CD8-positive, alpha-beta memory T cell (primary cell): ENCODE measurements at regions not wholly inside any gene's neighbourhood (a gene's known extent, or its start where the extent isn't known, plus 50 kb on each side); places are given as distances from the start of the nearest gene placed in this dataset.

Source experiments
- CTCF ChIA-PET: fragments of 350-600 bp; sonication (Branson Sonifier 250); formaldehyde crosslinking; loops from one replicate; lab custom pipeline; 2021; ENCODE audit warnings: antibody characterized with exemption; lab: Charles Lee
- POLR2A ChIA-PET: fragments of 350-600 bp; sonication (Branson Sonifier 250); formaldehyde crosslinking; loops from one replicate; lab custom pipeline; 2021; ENCODE audit warnings: antibody characterized with exemption; lab: Charles Lee
- DNase-seq, 5 donors: peaks; one replicate each; pipeline versions ENCODE4 v3.0.0 to v3.0.0-alpha.2; 2020 to 2022; ENCODE audit warnings: mixed read lengths in 1 of 5
- H3K27ac ChIP-seq: one replicate; pipeline ENCODE4 v1.7.0; 2013; ENCODE audit warnings: low read depth, mild to moderate bottlenecking, low read length, moderate library complexity
- H3K27me3 ChIP-seq: 2 replicates; pipeline ENCODE4 v1.7.0; 2013; ENCODE audit warnings: low read length, mild to moderate bottlenecking; ENCODE audit not compliant: insufficient read depth, poor library complexity, severe bottlenecking
- H3K36me3 ChIP-seq: 2 replicates; pipeline ENCODE4 v1.7.0; 2013; ENCODE audit warnings: mild to moderate bottlenecking, low read length, moderate library complexity; ENCODE audit not compliant: insufficient read depth
- H3K4me1 ChIP-seq: 2 replicates; pipeline ENCODE4 v1.7.0; 2013; ENCODE audit warnings: mild to moderate bottlenecking, low read length, moderate library complexity; ENCODE audit not compliant: insufficient read depth
- H3K4me3 ChIP-seq: 2 replicates; pipeline ENCODE4 v1.7.0; 2013; ENCODE audit warnings: mild to moderate bottlenecking, low read length
- H3K9me3 ChIP-seq: 2 replicates; pipeline ENCODE4 v1.7.0; 2013; ENCODE audit warnings: mild to moderate bottlenecking, low read length
- H3K27ac Mint-ChIP-seq, 8 donors: one replicate each; pipeline ENCODE4 v1.8.0; 2020 to 2021; ENCODE audit warnings: mixed read lengths in 8 of 8, mild to moderate bottlenecking in 6 of 8, inconsistent platforms in 3 of 8, moderate library complexity in 3 of 8
- H3K27me3 Mint-ChIP-seq, 2 donors: one replicate each; pipeline ENCODE4 v1.8.0; 2020 to 2021; ENCODE audit warnings: mixed read lengths in 2 of 2, mild to moderate bottlenecking in 1 of 2, moderate library complexity in 1 of 2
- H3K36me3 Mint-ChIP-seq, 3 donors: one replicate each; pipeline ENCODE4 v1.8.0; 2020 to 2021; ENCODE audit warnings: mixed read lengths in 3 of 3, inconsistent platforms in 1 of 3, mild to moderate bottlenecking in 1 of 3
- H3K4me1 Mint-ChIP-seq, 3 donors: one replicate each; pipeline ENCODE4 v1.8.0; 2020 to 2021; ENCODE audit warnings: mixed read lengths in 3 of 3, inconsistent platforms in 1 of 3, mild to moderate bottlenecking in 1 of 3
- H3K4me3 Mint-ChIP-seq, 7 donors: one replicate each; pipeline ENCODE4 v1.8.0; 2020 to 2021; ENCODE audit warnings: mixed read lengths in 7 of 7, mild to moderate bottlenecking in 6 of 7, moderate library complexity in 4 of 7, inconsistent platforms in 2 of 7
- H3K9me3 Mint-ChIP-seq, 5 donors: one replicate each; pipeline ENCODE4 v1.8.0; 2020 to 2022; ENCODE audit warnings: mixed read lengths in 5 of 5, mild to moderate bottlenecking in 3 of 5, moderate library complexity in 2 of 5, inconsistent platforms in 1 of 5

DNA sequence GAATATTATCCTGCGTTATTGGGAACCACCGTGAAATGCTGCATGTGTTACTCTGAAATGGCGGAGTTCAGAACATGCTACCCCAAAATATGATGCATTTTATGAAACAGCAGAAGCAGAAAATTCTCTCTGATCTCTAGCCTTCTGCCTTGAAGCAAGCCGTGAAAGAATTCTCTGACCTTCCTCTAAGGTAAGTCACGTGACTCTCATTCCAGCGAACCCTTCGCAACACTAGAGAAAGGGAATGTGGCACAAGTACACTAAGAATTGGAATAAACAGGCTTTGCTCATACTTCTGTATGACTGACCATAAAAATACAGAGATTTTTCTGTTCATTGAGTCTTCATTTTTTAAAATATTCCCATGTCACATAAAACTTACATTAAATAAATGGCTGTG lies 805.6 kb upstream of the LRRC4C start:
- DNase-seq: no peak

GRCh38 chr11:42271306-42271705 lies 811.9 kb upstream of the LRRC4C start:
- no peak overlapping the region for H3K27ac ChIP-seq
- H3K36me3 ChIP-seq: no peaks in the 10 kb centered on the region
- Mint-ChIP-seq H3K4me1 (no peaks in the 10 kb centered on the region), H3K27ac (no peak overlapping the region), H3K27me3 (no peaks in the 10 kb centered on the region), H3K36me3 (no peaks in the 10 kb centered on the region), H3K9me3 (peaks cover 7 to 23% (median 18%) of the 10 kb centered on the region in 5 donors), H3K4me3 (no peak overlapping the region)
- no peaks in the 10 kb centered on the region for H3K4me1 ChIP-seq
- no peaks in the 10 kb centered on the region for H3K9me3 ChIP-seq
- DNase-seq: no peak
- ChIA-PET POLR2A (no interaction called here), CTCF (no interaction called here)
- no peaks in the 10 kb centered on the region for H3K27me3 ChIP-seq
- H3K4me3 ChIP-seq: no peak overlapping the region

More for the DNA sequence above, 805.6 kb upstream of the LRRC4C start:
- ChIA-PET CTCF (no interaction called here), POLR2A (no interaction called here)
- Histone ChIP-seq H3K27ac (no peak overlapping the region), H3K4me3 (no peak overlapping the region), H3K9me3 (no peaks in the 10 kb centered on the region), H3K36me3 (no peaks in the 10 kb centered on the region), H3K27me3 (no peaks in the 10 kb centered on the region), H3K4me1 (no peaks in the 10 kb centered on the region)
- Mint-ChIP-seq H3K9me3 (peaks cover 6 to 16% (median 9%) of the 10 kb centered on the region in 5 donors), H3K27me3 (no peaks in the 10 kb centered on the region), H3K4me3 (no peak overlapping the region), H3K27ac (no peak overlapping the region), H3K36me3 (no peaks in the 10 kb centered on the region), H3K4me1 (no peaks in the 10 kb centered on the region)

DNA sequence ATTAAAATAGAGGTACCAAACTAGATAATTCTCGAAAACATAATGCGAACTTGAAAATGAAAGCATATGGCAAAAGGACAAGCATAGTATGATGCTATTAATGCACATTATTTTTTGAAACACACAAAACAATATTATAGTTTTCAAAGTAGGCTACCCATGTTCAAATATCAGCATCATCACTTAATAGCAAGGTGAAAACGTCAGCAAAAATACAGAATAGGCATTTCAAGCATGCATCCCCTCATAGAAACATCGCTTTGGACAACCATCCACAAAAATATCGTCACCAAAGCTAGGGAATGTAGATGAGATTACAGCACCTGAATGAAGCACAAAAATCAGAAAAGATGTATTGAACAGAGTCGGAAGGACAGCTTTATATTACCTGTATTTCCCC lies 814.5 kb upstream of the LRRC4C start:
- Histone ChIP-seq H3K36me3 (no peaks in the 10 kb centered on the region), H3K9me3 (no peaks in the 10 kb centered on the region), H3K4me3 (no peak overlapping the region), H3K27me3 (no peaks in the 10 kb centered on the region), H3K27ac (no peak overlapping the region), H3K4me1 (no peaks in the 10 kb centered on the region)
- Mint-ChIP-seq H3K4me1 (no peaks in the 10 kb centered on the region), H3K27me3 (no peaks in the 10 kb centered on the region), H3K36me3 (no peaks in the 10 kb centered on the region), H3K4me3 (no peak overlapping the region), H3K27ac (no peak overlapping the region), H3K9me3 (peaks cover 13 to 31% (median 20%) of the 10 kb centered on the region in 5 donors)
- ChIA-PET POLR2A (no interaction called here), CTCF (no interaction called here)
- no peak for DNase-seq

DNA sequence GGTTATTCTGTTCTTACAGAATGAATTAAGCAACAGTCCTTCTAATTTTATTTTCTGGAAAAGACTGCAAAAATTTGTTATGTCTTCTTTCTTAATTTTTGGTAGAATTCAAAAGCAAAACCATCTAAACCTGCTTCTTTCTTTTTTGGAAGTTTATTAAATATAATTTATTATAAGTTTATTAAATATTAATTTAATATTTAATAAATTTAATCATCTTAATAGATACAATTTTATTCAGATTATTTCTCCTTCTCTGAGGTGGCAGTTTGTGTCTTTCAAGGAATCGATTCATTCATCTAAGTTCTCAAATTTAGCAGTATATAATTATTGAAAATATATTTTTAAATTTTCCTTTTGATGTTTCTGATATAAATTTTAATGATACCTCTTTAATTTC lies 837.5 kb upstream of the LRRC4C start:
- Mint-ChIP-seq H3K36me3 (no peaks in the 10 kb centered on the region), H3K27me3 (no peaks in the 10 kb centered on the region), H3K4me1 (no peaks in the 10 kb centered on the region), H3K27ac (no peak overlapping the region), H3K9me3 (peaks cover 5 to 37% (median 17%) of the 10 kb centered on the region in 5 donors), H3K4me3 (no peak overlapping the region)
- Histone ChIP-seq H3K9me3 (no peaks in the 10 kb centered on the region), H3K4me3 (no peak overlapping the region), H3K27me3 (no peaks in the 10 kb centered on the region), H3K4me1 (no peaks in the 10 kb centered on the region), H3K27ac (no peak overlapping the region), H3K36me3 (no peaks in the 10 kb centered on the region)
- CTCF ChIA-PET: no interaction called here
- POLR2A ChIA-PET: no interaction called here
- DNase-seq: no peak

DNA sequence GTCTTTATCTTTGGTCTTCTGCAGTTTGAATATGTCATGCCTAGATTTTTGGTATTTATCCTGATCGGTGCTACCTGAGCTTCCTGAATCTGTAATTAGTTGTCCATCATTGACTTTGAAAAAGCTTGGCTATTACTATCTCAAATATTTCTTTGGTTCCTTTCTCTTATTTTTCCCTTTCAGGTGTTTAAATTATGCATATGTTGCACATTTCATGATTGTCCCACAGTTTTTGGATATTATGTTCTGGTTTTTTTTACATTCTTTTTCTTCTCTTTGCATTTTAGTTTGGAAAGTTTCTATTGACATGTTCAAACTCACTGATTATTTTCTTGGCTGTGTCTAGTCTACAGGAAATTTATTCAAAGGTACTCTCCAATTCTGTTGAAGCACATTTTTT lies 840.3 kb upstream of the LRRC4C start:
- H3K27ac Mint-ChIP-seq: no peak overlapping the region
- Histone ChIP-seq H3K36me3 (no peaks in the 10 kb centered on the region), H3K27me3 (no peaks in the 10 kb centered on the region), H3K9me3 (no peaks in the 10 kb centered on the region), H3K4me1 (no peaks in the 10 kb centered on the region), H3K27ac (no peak overlapping the region), H3K4me3 (no peak overlapping the region)
- no peaks in the 10 kb centered on the region for H3K4me1 Mint-ChIP-seq
- H3K36me3 Mint-ChIP-seq: no peaks in the 10 kb centered on the region
- ChIA-PET POLR2A (no interaction called here), CTCF (no interaction called here)
- H3K4me3 Mint-ChIP-seq: no peak overlapping the region
- H3K9me3 Mint-ChIP-seq: peaks cover 8 to 39% (median 11%) of the 10 kb centered on the region in 5 donors
- no peak for DNase-seq
- no peaks in the 10 kb centered on the region for H3K27me3 Mint-ChIP-seq

DNA sequence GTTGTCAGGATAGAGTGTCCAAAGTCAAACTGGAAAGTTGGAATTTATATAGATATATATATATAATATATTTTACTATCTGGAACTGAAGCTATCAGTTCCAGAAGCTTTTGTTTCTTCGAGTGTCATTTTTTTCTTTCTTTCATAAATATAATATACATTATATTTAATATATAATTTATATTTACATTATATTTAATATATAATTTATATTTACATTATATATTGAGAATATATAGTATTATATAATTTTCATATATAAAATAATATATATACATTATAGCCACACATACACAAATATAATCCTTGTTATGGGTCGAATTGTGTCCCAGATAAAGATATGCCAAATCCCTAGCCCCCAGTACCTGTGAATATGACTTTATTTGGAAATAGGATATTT lies 842.3 kb upstream of the LRRC4C start:
- H3K9me3 ChIP-seq: no peaks in the 10 kb centered on the region
- H3K4me1 Mint-ChIP-seq: no peaks in the 10 kb centered on the region
- H3K27ac Mint-ChIP-seq: no peak overlapping the region
- POLR2A ChIA-PET: no interaction called here
- CTCF ChIA-PET: no interaction called here
- no peaks in the 10 kb centered on the region for H3K36me3 ChIP-seq
- no peak for DNase-seq
- H3K4me3 ChIP-seq: no peak overlapping the region
- no peak overlapping the region for H3K27ac ChIP-seq
- no peaks in the 10 kb centered on the region for H3K4me1 ChIP-seq
- H3K4me3 Mint-ChIP-seq: no peak overlapping the region
- H3K27me3 Mint-ChIP-seq: no peaks in the 10 kb centered on the region
- no peaks in the 10 kb centered on the region for H3K36me3 Mint-ChIP-seq
- peaks cover 2 to 37% (median 7%) of the 10 kb centered on the region in 5 donors for H3K9me3 Mint-ChIP-seq
- H3K27me3 ChIP-seq: no peaks in the 10 kb centered on the region

GRCh38 chr11:42311514-42311913 lies 852.1 kb upstream of the LRRC4C start:
- Mint-ChIP-seq H3K9me3 (peaks cover 2 to 14% (median 10%) of the 10 kb centered on the region in 5 donors), H3K27me3 (no peaks in the 10 kb centered on the region), H3K27ac (no peak overlapping the region), H3K36me3 (no peaks in the 10 kb centered on the region), H3K4me3 (no peak overlapping the region), H3K4me1 (no peaks in the 10 kb centered on the region)
- no peak overlapping the region for H3K4me3 ChIP-seq
- ChIA-PET POLR2A (no interaction called here), CTCF (no interaction called here)
- no peak for DNase-seq
- H3K27me3 ChIP-seq: no peaks in the 10 kb centered on the region
- H3K4me1 ChIP-seq: no peaks in the 10 kb centered on the region
- no peaks in the 10 kb centered on the region for H3K36me3 ChIP-seq
- H3K9me3 ChIP-seq: no peaks in the 10 kb centered on the region
- no peak overlapping the region for H3K27ac ChIP-seq

DNA sequence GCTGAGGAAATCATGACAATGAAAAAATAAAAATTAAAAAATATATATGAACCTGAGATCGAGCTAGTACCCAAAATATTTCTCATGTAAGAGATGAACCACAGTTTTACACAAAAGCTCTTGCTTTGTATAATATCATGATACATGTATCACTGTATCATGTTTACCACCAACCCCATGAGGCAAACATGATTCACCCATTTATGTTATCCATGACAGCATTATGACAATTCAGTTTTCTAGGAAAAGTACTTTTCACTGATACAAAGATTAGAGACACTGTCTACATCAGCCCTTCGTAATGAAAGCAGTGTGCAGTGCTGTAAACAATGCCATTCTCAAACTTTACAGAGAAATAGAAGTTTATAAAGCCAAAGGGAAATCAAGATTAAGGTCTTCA lies 852.5 kb upstream of the LRRC4C start:
- no peak overlapping the region for H3K4me3 ChIP-seq
- H3K9me3 ChIP-seq: no peaks in the 10 kb centered on the region
- H3K27ac ChIP-seq: no peak overlapping the region
- H3K4me3 Mint-ChIP-seq: no peak overlapping the region
- no peaks in the 10 kb centered on the region for H3K36me3 Mint-ChIP-seq
- H3K27me3 ChIP-seq: no peaks in the 10 kb centered on the region
- no peaks in the 10 kb centered on the region for H3K4me1 Mint-ChIP-seq
- ChIA-PET POLR2A (no interaction called here), CTCF (no interaction called here)
- peaks cover 2 to 14% (median 10%) of the 10 kb centered on the region in 5 donors for H3K9me3 Mint-ChIP-seq
- no peak overlapping the region for H3K27ac Mint-ChIP-seq
- no peaks in the 10 kb centered on the region for H3K27me3 Mint-ChIP-seq
- no peaks in the 10 kb centered on the region for H3K4me1 ChIP-seq
- no peak for DNase-seq
- no peaks in the 10 kb centered on the region for H3K36me3 ChIP-seq

DNA sequence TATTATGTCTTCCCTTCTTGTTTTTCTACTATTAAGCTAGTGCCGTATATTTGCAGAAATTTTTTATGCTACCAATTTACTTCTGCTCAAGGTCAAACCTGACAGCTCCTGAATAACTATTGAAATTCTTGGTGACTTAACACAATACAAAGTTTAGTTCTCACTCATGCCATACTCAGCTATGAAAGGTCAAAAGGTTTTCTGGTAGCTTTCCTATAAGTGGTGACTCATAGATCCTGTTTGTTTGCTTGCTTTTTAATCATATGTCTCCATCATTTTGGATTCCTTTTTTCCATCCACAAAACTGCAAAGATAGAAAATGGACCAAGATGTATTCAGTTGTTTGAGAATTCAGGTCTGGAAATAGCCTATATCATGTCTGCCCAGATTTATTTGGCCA lies 855.8 kb upstream of the LRRC4C start:
- H3K4me3 ChIP-seq: no peak overlapping the region
- no peak overlapping the region for H3K27ac ChIP-seq
- Mint-ChIP-seq H3K4me1 (no peaks in the 10 kb centered on the region), H3K27ac (no peak overlapping the region), H3K4me3 (no peak overlapping the region), H3K9me3 (peaks cover 0 to 10% (median 8%) of the 10 kb centered on the region in 5 donors), H3K36me3 (no peaks in the 10 kb centered on the region), H3K27me3 (no peaks in the 10 kb centered on the region)
- POLR2A ChIA-PET: no interaction called here
- DNase-seq: no peak
- H3K27me3 ChIP-seq: no peaks in the 10 kb centered on the region
- no peaks in the 10 kb centered on the region for H3K4me1 ChIP-seq
- no peaks in the 10 kb centered on the region for H3K9me3 ChIP-seq
- CTCF ChIA-PET: no interaction called here
- no peaks in the 10 kb centered on the region for H3K36me3 ChIP-seq
